ENCODE measurements at regions not wholly inside any gene's neighbourhood (a gene's known extent, or its start where the extent isn't known, plus 50 kb on each side); places are given as distances from the start of the nearest gene placed in this dataset.

DNA sequence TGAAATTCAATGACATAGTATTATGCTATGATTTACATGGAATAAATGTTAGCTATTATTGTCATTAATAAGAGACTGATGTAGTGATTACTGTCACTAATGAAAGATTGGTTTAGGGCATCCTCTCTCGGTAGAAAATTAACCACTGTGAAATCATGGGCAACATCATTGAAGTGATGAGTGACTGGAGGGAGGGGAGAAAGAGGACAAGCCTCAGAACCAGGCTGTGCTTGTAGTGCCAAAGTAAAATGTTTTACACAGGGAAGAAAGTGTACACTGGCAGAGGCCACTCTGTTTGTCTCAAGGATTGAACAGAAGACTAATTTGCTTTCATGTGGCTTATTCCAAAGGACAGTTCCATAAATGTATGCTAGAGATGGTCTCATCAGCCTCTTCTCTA, 456.2 kb upstream of the TCF4 start:
- no peak overlapping the region for H3K4me3 ChIP-seq (ENCODE audit: low read length)
- TF ChIP-seq, protein P1, sequence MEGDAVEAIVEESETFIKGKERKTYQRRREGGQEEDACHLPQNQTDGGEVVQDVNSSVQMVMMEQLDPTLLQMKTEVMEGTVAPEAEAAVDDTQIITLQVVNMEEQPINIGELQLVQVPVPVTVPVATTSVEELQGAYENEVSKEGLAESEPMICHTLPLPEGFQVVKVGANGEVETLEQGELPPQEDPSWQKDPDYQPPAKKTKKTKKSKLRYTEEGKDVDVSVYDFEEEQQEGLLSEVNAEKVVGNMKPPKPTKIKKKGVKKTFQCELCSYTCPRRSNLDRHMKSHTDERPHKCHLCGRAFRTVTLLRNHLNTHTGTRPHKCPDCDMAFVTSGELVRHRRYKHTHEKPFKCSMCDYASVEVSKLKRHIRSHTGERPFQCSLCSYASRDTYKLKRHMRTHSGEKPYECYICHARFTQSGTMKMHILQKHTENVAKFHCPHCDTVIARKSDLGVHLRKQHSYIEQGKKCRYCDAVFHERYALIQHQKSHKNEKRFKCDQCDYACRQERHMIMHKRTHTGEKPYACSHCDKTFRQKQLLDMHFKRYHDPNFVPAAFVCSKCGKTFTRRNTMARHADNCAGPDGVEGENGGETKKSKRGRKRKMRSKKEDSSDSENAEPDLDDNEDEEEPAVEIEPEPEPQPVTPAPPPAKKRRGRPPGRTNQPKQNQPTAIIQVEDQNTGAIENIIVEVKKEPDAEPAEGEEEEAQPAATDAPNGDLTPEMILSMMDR (IDR thresholded peaks at IDR 0.05; ENCODE audit: insufficient read depth, low read depth, low read length, missing control alignments): no peak
- no peak for DNase-seq (ENCODE audit: low read depth)

DNA sequence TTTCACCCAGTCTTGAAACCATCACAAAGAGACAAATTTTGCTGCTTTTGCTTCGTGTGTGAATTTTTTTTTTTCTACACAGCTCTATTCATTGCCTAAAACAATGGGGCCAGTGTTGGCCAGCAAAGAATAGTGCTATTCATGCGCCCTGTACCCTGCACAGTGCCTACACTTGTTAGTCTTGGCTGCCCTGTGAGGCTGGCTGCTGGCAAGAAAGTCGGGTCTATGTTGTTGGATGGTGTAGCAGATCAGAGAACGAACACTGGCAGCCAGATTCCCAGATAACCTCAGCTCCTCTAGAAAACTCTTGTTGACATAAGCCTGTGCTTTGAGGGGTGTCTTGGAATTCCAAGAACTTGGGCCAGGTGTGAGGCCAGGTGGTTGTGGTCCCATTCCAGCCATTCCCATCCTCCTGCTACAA, 455.7 kb upstream of the TCF4 start:
- H3K4me3 ChIP-seq (ENCODE audit: low read length): no peak overlapping the region
- TF ChIP-seq, protein P1 (IDR thresholded peaks at IDR 0.05; ENCODE audit: insufficient read depth, low read depth, low read length, missing control alignments): no peak
- DNase-seq (ENCODE audit: low read depth): no peak

DNA sequence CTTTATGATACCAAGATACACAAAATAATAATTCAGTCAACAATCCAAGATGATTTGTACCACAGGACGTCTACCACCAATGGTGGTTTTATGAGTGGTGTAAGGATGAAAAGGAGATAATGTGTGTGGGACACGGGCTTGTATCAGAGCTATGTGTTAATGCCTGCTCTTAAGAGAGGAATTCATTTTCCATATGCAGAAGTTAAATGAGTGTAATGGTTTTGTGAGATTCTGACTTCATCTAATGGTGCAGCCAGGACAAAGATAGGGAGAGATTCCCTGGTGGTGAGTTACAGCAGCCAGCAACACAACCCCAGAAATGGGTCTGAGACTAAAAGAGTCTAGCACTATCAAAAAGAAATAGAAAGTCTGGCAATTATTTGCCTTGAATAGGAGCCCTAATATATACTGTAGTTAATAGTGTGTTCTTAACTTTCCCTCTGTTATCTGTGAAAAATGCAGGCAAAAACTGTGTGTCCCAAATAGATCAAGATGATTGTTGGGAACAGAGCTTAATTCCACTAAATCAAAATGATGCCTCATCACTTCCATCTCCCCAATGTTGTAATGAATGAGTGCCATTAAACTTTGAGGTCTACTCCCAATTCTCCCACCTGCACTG, 455.0 kb upstream of the TCF4 start:
- TF ChIP-seq, protein P1 (IDR thresholded peaks at IDR 0.05; ENCODE audit: insufficient read depth, low read depth, low read length, missing control alignments): no peak
- H3K4me3 ChIP-seq (ENCODE audit: low read length): no peak overlapping the region
- DNase-seq (ENCODE audit: low read depth): no peak

DNA sequence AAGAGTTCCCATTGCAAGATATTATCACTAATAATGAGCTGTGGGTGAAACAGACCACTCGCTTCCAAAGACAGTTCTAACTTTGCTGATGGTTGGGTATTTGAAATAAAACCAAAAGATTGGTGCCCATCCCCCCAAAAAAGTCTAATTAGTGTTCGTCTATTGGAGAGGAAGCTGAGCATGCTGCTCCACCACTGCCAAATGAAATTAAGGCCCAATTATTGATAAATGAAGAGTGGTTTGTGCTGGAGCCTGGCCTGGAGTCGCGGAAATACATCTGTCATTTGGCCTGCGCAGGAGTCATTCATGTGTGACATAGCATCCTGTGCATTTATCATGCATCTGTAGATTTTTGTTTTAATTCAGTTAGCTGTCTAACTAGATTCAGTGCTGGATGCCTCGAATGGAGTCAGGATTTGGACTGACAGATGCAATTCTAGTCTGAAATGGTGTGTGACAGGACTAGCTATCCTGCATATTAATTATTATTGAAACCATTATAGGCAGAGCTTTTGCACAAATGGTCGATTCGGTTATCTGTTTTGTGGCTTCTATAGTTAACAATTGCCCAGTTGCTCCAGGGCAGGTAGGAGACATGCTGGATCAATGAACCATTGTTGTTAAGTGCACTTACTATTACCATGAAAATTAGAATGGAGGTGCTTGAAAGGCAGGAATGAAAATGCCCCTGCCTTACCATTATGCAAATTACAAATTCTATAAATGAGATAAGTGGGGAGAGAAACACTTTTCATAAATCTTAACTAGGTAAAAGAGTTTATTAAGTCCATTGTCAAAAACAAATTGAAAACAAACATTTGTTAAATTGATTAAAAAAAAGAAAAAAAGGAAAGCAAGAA, 450.4 kb upstream of the TCF4 start:
- DNase-seq (ENCODE audit: low read depth): no peak
- TF ChIP-seq, protein P1 (IDR thresholded peaks at IDR 0.05; ENCODE audit: insufficient read depth, low read depth, low read length, missing control alignments): no peak
- H3K4me3 ChIP-seq (ENCODE audit: low read length): no peak overlapping the region

DNA sequence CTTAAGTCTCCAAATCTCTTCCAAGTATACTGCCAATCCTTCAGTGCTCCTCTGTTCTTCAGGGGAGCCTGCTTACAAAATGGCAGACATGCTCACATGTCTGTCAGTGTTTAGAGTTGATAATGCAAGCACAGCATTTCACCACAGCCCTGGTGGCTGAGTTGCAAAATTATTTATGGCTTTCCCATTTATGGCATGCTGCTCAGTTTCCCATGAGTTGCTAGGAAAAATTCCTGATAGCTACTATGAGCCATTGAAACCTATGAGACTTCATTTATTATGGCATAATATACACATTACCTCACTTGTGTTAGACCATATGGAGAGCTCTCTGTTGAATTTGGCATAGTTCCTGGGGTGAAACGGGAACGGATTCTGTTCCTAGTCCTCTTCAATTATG, 448.7 kb upstream of the TCF4 start:
- DNase-seq (ENCODE audit: low read depth): no peak
- TF ChIP-seq, protein P1 (IDR thresholded peaks at IDR 0.05; ENCODE audit: insufficient read depth, low read depth, low read length, missing control alignments): no peak

DNA sequence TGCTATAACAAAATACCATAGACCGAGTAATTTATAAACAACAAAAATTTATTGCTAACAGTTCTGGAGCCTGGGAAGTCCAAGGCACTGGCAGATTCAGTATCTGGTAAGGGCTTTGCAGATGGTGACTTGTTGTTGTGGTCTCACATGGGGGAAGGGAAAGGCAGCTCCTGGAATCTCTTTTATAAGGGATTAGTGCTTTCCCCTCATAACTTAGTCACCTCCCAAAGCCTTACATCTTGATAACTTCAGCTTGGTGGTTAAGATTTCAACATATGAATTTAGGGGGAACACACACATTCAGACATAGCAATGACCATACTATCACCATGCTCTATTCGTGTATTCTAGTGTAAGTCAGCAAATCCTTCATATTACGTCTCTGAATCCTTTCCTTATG, 447.6 kb upstream of the TCF4 start:
- TF ChIP-seq, protein P1 (IDR thresholded peaks at IDR 0.05; ENCODE audit: insufficient read depth, low read depth, low read length, missing control alignments): no peak
- H3K4me3 ChIP-seq (ENCODE audit: low read length): no peak overlapping the region
- DNase-seq (ENCODE audit: low read depth): no peak

More for the DNA sequence above, 448.7 kb upstream of the TCF4 start:
- H3K4me3 ChIP-seq (ENCODE audit: low read length): no peak overlapping the region
